SIG-M5 treated with dmso at 0.1 percent for 504 hours (cell line): ENCODE measurements at regions not wholly inside any gene's neighbourhood (a gene's known extent, or its start where the extent isn't known, plus 50 kb on each side); places are given as distances from the start of the nearest gene placed in this dataset.

Experiments
- DNase-seq: peaks from one replicate; lab custom pipeline; 2025; ENCODE audit not compliant: unreplicated experiment; lab: John Stamatoyannopoulos, UW

DNA sequence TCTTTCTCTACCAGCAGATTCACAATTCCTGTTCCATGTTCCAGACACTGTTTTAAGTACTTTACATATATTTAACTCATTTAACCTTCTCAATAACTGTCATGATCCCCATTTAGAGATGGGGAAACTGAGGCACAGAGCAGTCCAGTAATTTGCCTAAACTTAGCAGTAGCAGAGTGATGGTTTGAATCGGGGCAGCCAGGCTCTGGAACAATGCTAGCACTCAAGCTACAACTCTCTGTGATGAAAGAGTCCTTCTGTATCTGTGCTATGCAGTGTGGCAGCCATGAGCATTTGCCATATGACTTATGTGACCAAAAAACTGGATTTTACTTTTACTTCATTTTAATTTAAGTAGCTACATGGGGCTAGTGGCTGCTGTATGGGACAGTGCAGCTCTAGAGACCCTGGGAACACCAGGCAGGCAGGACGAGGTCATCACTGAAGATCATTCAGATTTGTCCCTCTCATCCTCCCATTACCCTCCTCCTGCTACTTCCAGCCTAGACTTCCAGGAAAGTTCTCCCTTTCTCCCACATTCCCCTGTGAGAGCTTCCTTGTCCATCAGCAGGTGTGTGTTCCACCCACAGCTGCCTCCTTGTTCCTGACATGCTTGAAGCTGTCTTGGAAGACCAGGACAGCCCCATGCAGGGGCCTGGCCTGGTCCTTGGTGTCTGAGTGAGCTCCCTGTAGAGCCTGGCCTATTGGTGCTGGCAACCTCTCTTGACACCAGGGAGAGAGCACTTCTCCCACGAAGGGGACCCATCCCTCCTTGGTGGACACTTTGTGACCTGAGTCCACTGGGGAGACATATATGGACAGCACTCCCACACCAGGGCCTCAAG lies 157.0 kb downstream of the MRPL14 start:
- DNase-seq = no peak

DNA sequence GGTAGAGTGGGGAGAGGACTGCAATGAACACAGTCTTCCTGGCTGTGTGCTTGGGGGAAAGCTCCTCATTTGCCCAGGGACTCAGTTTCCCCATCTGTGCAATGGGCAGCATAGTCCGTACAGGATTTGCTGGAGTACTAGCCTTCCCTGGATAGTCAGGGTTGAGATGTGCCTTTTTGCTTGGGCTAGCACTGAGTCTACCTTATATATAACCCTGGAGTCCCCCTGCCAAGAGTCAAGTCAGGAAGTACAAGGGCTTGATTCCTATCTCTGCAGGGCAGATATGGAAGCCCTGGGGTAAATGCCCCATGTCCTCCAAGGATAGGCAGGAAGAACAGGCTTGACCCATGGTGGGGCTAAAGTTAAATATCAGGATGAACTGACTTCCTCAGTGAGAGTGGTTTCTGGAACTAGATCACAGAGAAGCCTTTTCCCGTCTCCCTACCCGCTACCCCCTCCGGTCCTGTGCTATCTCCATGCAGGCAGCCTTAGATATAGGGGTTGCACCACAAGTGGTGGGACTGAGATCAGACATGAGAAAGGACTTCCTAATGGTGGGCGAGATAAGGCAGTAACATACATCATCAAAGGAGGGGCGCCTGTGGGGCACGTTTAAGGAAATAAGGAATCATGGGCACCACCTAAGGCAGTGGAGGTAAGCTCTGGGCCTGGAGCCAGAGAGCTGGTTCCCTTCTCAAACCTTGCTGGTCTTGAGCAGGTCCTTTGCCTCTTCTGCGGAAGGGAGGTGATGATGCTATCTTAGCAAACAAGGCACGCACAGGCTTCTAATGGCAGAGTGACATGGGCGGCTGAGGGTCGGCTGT lies 157.9 kb downstream of the MRPL14 start:
- no peak for DNase-seq

DNA sequence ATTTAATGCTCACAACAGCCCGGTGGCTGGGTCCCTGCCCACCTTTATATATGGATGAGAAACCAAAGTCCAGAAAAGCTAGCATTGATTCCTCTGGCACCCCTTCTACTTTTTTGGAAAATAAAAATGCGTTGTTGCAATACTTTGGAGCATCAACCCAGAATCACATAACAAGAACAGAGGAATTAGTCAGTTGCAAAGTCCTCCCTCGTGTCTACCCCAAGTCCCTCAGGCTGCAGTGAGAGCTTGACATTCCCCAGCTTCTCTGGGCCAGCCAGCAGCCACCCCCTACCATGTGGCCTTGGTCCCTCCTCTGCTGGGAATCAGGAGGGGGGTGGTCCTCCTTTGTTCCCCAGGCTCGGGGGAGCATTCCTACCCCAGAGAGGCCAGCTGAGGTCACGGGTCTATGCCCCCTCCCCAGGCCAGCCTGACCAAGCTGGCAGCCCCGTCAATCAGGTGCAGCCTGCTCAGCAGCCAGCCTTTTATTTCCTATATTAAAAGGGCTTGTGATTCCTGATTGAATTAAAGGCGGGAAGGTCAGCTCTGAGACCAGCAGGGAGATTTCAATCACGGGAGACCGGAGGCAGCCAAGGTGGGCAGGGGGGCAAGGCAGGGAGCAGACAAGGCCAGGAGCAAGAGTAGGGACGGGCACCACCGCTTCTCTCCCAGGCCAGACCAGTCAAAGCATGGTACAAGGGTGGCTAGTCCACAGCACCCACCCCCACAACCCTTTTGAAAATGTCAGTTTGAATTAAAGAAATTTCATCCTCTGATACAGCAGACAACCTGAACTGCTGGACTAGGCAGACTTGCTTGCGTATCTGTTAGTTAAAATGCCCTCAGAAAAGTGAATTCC lies 158.9 kb downstream of the MRPL14 start:
- no peak for DNase-seq

DNA sequence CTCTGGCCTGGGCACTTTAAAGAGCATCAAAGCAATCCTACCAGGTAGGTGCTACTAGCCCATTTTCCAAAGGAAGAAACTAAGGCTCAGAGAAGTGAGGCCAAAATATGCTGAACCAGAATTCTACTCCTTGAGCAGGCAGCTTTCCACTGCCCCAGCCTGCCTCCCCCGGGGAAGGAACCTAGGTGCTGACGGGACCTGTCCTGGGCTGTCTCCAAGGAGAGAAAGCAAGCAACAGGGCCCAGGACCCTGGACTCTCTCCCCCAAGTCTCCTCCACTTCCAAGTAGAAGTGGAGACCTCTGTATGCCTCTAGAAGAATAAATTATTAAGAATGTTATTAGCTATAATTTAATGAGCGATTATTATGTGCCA lies 159.5 kb downstream of the MRPL14 start:
- DNase-seq = no peak

DNA sequence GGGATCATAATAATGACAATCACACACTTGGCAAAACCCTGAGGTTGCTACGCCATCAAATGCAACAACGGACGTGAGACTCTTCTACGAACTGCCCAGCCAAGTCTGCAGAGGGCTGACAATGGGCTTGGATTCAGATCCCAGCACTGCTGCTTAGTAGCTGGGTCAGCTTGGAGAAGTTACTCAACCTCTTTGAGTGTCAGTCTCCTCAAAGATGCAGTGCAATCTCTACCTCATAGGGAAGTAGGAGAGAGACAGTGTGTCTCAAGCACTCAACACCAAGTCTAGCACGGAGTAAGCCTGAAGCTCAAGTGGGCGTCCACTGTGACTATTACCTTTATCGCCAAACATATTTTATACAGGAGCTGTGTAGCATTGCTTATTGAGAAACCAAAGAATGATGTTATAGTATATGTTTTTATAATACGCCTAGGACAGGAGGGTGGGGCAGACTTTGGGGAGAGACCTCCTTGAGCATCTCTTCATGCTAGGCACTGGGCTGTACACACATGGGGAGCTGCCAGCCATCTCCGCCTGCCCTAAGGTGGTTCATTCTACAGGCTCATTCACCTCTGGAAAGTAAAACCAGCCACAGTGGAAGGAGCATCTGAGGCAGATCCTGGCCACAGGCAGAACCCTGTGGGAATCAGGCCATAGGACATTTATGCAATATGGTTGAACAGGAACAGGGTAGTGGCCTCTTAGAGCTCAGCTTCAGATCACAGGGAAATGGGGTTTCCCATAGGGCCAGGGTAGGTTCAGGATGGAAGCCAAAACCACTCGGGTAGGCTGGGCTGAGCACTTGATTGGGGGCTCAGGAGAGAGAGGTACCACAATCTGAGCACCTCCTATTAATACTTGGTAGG lies 160.2 kb downstream of the MRPL14 start:
- DNase-seq = no peak

DNA sequence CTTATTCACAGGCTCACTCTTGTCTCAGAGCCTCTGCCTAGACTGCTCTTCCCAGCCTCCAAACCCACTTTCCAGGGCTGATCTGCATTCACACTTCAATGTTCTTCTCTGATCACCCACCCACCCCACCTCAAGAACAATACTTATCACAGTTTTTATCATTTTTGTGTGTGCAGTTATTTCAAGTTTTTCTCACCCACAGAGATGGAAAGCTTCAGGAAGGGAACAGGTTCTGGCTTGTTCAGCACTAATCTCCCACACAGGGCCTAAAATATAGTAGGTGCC lies 160.9 kb downstream of the MRPL14 start:
- no peak for DNase-seq

DNA sequence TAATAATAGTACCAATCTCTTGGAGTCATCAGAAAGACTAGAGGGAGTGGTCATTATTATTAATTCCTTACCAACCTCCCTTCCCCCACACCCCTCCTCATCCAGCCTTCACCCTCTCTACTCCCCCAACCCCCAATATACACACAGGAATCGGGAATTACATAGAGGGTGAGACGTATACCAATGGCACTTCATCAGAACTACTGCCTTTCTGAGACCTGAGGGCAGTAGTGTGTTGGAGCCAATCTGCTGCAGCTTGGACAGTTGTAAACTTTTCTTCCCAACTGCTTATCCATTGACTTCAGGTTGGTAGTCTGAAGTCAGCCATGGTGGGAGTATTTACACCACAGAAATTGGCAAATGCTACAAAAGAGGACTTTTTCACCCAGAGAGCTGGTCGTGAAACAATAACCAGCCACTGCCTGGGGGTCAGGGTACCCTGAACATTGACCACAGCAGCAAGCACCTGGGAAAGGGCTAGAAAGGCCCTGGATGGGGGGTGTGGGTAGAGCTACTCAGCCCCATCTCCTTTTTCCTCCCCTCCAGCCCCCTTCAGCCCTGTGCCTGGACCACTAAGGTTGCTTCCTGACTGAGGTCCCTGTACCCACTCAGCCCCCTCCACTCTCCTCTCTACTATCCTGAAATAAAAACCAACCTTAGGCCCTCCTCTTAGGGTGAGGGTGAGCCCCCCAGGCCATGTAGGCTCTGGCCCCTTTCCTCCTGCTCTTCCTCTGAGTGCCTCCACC lies 161.5 kb downstream of the MRPL14 start:
- DNase-seq = no peak

DNA sequence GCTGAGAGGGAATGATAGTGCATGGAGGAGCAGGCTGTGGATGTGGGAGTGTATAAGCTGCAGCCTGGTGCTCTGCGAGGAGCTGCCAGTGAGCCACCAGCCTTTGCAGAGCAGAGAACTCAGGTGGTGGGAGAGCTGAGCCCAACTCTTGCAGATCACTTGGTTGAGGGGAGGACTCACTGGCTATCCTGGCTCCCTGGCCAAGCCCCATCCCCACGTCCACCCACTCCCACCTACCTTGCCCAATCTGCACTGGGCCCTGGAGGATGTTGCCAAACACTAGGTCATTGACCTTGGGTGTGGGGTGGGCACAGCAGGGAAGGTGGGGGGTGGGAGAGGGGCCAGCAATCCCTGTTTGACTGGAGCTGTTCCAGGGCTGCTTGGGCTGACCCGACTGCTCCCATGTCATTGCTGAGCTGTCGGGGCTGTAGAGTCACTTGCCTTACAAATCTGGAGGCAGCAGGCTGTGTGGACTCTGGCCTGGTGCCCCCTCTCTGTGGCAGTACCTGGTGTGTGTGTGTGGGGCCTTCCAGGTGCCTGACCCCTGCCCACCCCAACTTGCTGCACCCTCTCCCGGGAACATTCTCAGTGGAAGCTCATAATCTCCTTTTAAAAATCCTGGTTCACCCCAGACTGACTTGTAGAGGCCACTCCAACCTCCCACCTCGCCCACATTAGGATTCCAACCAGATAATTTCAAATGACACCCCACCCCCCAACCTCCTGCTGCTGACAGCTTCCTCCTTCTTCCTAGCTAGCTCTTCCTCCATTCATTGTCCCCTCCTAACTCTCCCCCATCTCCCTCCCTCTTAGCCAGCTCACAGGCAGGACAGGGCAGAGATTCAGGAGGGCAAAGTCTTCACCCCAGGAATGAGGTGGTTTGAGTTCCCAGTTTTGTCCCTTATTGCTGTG lies 162.3 kb downstream of the MRPL14 start:
- DNase-seq = no peak

DNA sequence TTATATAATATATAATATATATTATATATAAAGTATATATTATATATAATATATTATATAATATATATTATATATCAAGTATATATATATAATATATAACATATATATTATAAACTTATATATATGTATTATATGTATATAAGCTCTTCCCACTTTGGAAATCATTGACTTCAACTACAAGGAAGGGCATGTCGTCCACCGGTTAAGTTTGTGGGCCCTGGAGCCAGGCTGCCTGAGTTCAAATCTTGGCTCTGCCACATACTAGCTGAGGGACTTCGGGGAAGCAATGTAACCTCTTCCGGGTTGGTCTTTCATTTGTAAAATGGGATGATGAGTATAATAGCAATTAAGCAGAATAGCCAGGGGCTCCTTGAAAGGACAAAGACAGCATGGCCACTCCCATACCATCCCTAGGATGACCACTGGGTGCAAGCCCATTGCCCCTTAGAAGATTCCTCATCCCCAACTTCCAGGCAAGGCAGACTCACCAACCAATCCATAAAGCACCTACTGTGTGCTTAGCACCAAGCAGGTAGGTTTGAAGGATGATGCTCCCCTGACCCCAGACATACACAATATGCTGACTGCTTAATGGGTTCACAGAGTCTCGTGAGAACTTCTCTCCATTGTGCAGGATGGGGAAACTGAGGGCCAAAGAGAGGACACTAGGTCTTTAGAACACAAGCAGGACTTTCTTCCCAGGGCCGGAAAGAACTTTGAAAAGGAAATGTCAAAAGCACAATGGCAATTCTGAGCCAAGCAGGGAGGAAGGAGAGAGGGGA lies 163.2 kb downstream of the MRPL14 start:
- no peak for DNase-seq

DNA sequence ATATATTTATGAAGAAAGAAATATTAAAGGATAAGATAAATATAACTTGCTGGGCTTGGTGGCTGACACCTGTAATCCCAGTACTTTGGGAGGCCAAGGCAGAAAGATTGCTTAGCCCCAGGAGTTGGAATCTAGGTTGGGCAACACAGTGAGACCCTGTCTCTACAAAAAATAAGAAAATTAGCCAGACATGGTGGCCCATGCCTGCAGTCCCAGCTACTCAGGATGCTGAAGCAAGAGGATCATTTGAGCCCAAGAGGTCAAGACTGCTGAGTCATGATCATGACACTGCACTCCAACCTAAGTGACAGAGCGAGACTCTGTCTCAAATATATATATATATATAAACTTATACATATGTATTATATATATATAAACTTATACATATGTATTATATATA lies 164.0 kb downstream of the MRPL14 start:
- DNase-seq = no peak

DNA sequence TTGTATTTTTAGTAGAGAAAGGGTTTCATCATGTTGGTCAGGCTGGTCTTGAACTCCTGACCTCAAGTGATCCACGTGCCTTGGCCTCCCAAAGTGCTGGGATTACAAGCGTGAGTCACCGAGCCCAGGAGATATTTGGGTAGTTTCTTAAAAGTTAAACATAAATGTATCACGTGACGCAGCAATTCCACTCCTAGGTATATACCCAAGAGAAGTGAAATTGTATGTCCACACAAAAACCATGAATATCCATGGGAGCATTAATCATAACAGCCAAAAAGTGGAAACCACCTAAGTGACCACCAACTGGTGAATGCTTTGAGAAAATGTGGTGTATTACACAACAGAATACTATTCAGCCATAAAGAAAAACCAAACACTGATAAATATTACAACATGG lies 164.8 kb downstream of the MRPL14 start:
- no peak for DNase-seq

DNA sequence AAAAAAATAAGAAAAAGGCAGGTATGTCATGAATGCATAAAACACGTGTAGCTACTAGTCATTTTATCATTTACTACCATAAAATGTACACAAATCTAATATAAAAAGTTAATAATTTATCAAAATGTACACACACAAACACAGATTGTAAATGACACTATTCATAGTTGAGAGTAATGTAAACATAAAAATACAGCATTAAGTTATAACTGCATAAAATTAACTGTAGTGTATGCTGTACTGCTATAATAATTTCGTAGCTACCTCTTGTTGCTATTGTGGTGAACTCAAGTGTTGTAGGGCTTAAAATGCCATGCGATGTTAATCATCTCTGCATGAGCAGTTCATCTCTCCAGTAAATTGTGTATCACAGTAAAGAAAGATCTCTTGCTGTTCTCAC lies 170.0 kb downstream of the MRPL14 start:
- no peak for DNase-seq

DNA sequence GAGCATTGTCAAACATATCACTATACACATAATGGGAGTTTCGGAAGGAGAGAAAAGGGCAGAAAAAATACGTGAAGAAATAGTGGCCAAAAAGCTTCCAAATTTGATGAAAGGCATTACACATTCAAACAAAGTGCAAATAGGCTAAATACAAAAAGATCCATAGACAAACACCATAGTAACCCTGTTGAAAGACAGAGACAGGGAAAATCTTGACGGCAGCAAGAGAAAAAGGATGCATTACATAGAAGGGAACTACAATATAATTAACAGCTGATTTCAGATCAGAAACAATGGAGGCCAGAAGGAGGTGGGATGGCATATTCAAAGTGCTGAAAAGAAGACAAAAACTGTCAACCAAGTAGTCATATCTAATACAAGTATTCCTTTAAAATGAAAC lies 170.8 kb downstream of the MRPL14 start:
- no peak for DNase-seq

DNA sequence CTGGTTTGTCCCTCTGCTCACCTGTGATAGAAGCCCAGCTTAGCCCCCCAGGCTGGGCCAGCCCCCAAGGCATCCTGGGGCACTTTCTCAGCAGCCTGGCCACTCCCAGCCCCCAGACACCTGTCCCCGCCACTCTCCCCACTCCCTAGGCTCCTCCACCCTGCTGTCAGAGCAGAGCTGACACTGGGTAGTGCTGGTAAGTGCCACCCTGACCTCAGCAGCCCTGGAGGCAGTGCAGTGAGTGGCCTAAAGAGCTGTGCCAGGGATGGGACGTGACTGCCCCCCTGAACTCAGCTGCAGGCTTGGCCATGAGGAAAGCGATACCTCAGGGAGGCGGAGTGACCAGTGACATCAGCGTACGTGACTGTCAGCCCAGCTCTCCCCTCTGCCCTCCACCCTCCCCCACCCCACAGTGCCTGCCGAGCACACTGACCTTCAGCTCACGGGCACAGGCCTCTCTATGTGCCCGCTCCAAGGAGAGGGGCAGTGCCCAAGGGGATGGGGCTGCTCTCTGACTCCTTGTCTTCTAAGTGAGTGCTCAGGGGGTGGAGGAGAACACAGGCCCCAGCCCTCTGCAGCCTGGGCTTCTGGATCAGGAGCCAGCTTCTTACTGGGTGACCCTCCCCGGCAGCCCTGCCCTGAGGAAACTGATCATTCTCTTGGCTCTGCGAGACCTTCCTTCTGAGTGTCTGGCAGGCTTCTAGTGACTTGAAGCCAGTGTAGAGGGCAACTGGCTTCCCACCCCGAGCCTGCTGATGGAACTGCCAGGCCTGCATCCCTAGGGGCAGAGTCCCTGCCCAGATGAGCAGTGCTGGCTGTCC lies 172.7 kb downstream of the MRPL14 start:
- DNase-seq = no peak

DNA sequence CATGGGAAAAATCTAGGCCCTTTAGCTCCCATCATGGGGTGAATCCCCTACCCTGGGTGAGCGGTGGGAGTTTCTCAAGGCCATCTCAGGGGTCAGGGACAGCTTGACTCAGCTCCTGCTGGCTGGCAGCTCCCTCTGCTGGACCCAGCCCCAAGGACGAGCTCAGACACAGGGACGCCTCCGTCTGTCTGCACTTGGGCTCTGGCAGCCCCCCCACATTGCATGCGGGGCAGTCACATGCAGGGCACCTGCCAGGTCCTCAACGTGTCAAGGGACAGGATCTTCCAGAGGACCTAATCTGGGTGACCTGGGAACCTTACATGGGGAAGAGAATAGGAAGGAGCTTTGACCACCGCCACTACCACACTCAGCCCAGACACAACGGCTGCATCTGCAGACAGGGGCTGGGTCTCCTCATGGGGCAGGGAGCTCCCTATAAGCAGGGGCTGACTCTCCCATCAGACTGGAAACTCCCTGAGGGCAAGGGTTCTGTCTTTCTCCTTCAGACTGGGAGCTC lies 173.4 kb downstream of the MRPL14 start:
- DNase-seq = no peak

DNA sequence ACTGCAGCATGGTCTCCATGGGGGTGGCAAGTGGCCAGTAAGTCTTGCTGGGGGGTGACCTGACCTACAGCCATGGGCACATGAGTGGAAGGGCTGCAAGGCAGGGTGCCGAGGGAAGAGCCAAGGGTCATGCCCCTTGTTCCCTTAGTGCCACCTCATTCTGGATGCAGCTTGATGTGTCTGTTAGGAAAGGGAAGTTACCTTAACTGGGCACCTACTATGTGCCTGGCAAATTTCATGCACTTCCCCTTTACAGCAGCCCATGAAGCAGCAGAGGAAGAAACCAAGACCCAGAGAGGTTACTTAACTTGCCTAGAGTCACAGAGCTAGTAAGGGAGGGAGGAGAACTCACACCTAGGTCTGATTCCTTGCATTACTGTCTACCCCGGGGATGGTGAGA lies 174.0 kb downstream of the MRPL14 start:
- DNase-seq = no peak

DNA sequence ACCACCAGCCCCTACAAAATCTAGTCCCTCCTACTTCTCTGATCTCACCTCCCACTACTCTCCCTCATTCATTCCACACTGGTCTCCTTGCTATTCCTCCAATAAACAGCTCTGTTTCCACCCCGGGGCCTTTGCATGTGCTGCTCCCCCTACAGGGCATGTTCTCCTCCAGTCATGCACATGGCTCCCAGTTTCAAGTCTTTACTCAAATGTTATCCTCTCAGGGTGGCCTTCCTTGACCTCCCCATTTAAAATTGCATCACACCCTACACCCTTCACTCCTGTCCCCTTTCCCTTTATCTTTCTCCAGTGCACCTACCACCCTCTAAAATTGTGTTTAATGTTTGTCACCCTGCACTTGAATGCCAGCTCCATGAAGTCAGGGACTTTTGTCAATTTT lies 174.5 kb downstream of the MRPL14 start:
- DNase-seq = no peak
